Panc1 (cell line): ENCODE measurements at regions not wholly inside any gene's neighbourhood (a gene's known extent, or its start where the extent isn't known, plus 50 kb on each side); places are given as distances from the start of the nearest gene placed in this dataset.

ENCODE experiments used
- POLR2AphosphoS5 ChIP-seq: IDR thresholded peaks from 2 replicates; pipeline ENCODE4 v1.6.1; 2012; ENCODE audit warnings: mild to moderate bottlenecking, low read depth, low read length, moderate library complexity
- TF ChIP-seq, protein P1 (sequence below): fragments of 450-650 bp; IDR thresholded peaks from 2 replicates; pipeline ENCODE4 v1.5.1; 2017; ENCODE audit warnings: mild to moderate bottlenecking
- TF ChIP-seq, protein P2 (sequence below), 2 experiments: IDR thresholded peaks; 2 replicates each; pipeline ENCODE4 v1.6.1; 2011 to 2012; ENCODE audit warnings: low read depth in 2 of 2, control low read depth in 1 of 2, low read length in 1 of 2, mild to moderate bottlenecking in 1 of 2, moderate library complexity in 1 of 2; ENCODE audit not compliant: insufficient read depth in 1 of 2

DNA sequence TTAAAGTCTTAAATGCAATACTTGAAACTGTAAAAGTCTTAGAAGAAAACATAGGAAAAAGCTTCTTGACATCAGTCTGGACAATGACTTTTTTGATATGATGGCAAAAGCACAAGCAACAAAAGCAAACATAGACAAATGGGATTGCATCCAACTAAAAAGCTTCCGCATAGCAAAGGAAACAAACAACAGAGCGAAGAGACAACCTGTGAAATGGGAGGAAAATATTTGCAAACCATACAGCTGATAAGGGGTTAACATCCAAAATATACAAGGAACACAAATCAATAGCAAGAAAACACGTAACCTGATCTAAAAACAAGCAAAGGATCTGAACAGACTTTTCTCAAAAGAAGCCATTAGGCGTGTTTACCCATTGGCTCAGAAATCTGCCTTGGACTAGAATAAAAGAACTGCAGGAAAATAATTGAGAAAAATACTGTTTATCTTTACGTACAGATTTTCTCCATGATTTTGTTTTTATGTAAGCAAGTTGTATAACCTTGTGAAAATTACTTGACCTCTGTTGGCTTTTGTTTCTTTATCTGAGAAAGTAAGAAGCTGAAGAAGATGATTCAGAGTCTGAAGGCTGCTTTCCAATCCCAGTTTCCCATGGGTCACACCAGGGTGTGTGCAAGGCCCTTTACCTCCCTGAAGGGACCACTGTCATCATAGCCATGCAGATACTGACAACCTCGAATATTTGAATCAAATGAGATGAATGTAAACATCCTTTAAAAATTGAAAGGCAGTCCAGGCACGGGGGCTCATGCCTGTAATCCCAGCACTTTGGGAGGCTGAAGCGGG, 99.1 kb upstream of the LANCL2 start:
- TF ChIP-seq POLR2AphosphoS5: no peak
- TF ChIP-seq, protein P1, sequence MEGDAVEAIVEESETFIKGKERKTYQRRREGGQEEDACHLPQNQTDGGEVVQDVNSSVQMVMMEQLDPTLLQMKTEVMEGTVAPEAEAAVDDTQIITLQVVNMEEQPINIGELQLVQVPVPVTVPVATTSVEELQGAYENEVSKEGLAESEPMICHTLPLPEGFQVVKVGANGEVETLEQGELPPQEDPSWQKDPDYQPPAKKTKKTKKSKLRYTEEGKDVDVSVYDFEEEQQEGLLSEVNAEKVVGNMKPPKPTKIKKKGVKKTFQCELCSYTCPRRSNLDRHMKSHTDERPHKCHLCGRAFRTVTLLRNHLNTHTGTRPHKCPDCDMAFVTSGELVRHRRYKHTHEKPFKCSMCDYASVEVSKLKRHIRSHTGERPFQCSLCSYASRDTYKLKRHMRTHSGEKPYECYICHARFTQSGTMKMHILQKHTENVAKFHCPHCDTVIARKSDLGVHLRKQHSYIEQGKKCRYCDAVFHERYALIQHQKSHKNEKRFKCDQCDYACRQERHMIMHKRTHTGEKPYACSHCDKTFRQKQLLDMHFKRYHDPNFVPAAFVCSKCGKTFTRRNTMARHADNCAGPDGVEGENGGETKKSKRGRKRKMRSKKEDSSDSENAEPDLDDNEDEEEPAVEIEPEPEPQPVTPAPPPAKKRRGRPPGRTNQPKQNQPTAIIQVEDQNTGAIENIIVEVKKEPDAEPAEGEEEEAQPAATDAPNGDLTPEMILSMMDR: no peak
- TF ChIP-seq, protein P2, sequence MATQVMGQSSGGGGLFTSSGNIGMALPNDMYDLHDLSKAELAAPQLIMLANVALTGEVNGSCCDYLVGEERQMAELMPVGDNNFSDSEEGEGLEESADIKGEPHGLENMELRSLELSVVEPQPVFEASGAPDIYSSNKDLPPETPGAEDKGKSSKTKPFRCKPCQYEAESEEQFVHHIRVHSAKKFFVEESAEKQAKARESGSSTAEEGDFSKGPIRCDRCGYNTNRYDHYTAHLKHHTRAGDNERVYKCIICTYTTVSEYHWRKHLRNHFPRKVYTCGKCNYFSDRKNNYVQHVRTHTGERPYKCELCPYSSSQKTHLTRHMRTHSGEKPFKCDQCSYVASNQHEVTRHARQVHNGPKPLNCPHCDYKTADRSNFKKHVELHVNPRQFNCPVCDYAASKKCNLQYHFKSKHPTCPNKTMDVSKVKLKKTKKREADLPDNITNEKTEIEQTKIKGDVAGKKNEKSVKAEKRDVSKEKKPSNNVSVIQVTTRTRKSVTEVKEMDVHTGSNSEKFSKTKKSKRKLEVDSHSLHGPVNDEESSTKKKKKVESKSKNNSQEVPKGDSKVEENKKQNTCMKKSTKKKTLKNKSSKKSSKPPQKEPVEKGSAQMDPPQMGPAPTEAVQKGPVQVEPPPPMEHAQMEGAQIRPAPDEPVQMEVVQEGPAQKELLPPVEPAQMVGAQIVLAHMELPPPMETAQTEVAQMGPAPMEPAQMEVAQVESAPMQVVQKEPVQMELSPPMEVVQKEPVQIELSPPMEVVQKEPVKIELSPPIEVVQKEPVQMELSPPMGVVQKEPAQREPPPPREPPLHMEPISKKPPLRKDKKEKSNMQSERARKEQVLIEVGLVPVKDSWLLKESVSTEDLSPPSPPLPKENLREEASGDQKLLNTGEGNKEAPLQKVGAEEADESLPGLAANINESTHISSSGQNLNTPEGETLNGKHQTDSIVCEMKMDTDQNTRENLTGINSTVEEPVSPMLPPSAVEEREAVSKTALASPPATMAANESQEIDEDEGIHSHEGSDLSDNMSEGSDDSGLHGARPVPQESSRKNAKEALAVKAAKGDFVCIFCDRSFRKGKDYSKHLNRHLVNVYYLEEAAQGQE (IDR thresholded peaks at IDR 0.05; ENCODE audit: insufficient read depth in 1 of 2, low read depth in 2 of 2, low read length in 1 of 2): no peak
